Karpas-422 (cell line): ENCODE measurements at regions not wholly inside any gene's neighbourhood (a gene's known extent, or its start where the extent isn't known, plus 50 kb on each side); places are given as distances from the start of the nearest gene placed in this dataset.

Experiments used
- DNase-seq: peaks from one replicate; pipeline ENCODE4 v3.0.0-alpha.2; 2015
- H2AFZ ChIP-seq: fragments of 200-600 bp; sonication (generic); 2 replicates; pipeline ENCODE4 v1.6.1; 2014; ENCODE audit warnings: antibody characterized with exemption, low read length, mixed read lengths
- H3K27ac ChIP-seq: fragments of 200-600 bp; sonication (generic); 2 replicates; pipeline ENCODE4 v1.5.1; 2014; ENCODE audit warnings: mild to moderate bottlenecking, low read length, moderate library complexity
- H3K27me3 ChIP-seq: fragments of 200-600 bp; sonication (generic); 2 replicates; pipeline ENCODE4 v1.6.1; 2014; ENCODE audit warnings: low read length, mixed read lengths
- H3K36me3 ChIP-seq: fragments of 200-600 bp; sonication (generic); 2 replicates; pipeline ENCODE4 v1.6.1; 2014; ENCODE audit warnings: low read length, mixed read lengths; ENCODE audit not compliant: insufficient read depth
- H3K4me1 ChIP-seq: fragments of 200-600 bp; sonication (generic); 2 replicates; pipeline ENCODE4 v1.6.1; 2014; ENCODE audit warnings: mild to moderate bottlenecking, low read length, mixed read lengths
- H3K4me2 ChIP-seq: fragments of 200-600 bp; sonication (generic); 2 replicates; pipeline ENCODE4 v1.6.1; 2014; ENCODE audit warnings: low read length, low read depth, mild to moderate bottlenecking; ENCODE audit not compliant: poor library complexity, severe bottlenecking
- H3K4me3 ChIP-seq: fragments of 200-600 bp; sonication (generic); 2 replicates; pipeline ENCODE4 v1.5.1; 2014; ENCODE audit warnings: mild to moderate bottlenecking, antibody characterized with exemption, low read length, mixed read lengths
- H3K79me2 ChIP-seq: fragments of 200-600 bp; sonication (generic); 2 replicates; pipeline ENCODE4 v1.6.1; 2014; ENCODE audit warnings: mild to moderate bottlenecking, low read length, mixed read lengths
- H3K9ac ChIP-seq: fragments of 200-600 bp; sonication (generic); 2 replicates; pipeline ENCODE4 v1.6.0; 2014; ENCODE audit warnings: low read length
- H3K9me2 ChIP-seq: fragments of 200-600 bp; sonication (generic), shearing (Covaris generic); replicated peaks from 2 replicates; pipeline ENCODE4 v1.6.0; 2014; ENCODE audit warnings: mild to moderate bottlenecking, low read length, moderate library complexity; ENCODE audit not compliant: insufficient read depth
- H3K9me3 ChIP-seq: fragments of 300-700, 200-600 bp; sonication (generic); 2 replicates; pipeline ENCODE4 v1.6.1; 2014; ENCODE audit warnings: low read length, mixed read lengths
- H4K20me1 ChIP-seq: fragments of 200-600 bp; sonication (generic); 2 replicates; pipeline ENCODE4 v1.6.1; 2014; ENCODE audit warnings: mild to moderate bottlenecking, antibody characterized with exemption, low read length, low read depth; ENCODE audit not compliant: insufficient read depth

- no peak overlapping the region for H3K27ac ChIP-seq
- no peaks in the 10 kb centered on the region for H3K9me3 ChIP-seq
- H4K20me1 ChIP-seq, result no peaks in the 10 kb centered on the region
- no peaks in the 10 kb centered on the region for H3K36me3 ChIP-seq
- no peak overlapping the region for H2AFZ ChIP-seq
- H3K9ac ChIP-seq, result no peak overlapping the region
- no peak for DNase-seq
- no peaks in the 10 kb centered on the region for H3K4me1 ChIP-seq
- no peak overlapping the region for H3K4me2 ChIP-seq
- no peaks in the 10 kb centered on the region for H3K79me2 ChIP-seq
- H3K27me3 ChIP-seq, result no peaks in the 10 kb centered on the region
- no peaks in the 10 kb centered on the region for H3K9me2 ChIP-seq
- H3K4me3 ChIP-seq, result no peak overlapping the region
Measured at GRCh38 chr5:148012801-148013200, 51.0 kb upstream of the SPINK5 start.

GRCh38 chr5:148011398-148012137 lies 52.2 kb upstream of the SPINK5 start:
- Histone ChIP-seq H3K27me3 (no peaks in the 10 kb centered on the region), H3K27ac (no peak overlapping the region), H3K79me2 (no peaks in the 10 kb centered on the region), H3K36me3 (no peaks in the 10 kb centered on the region), H3K4me1 (no peaks in the 10 kb centered on the region), H3K4me2 (no peak overlapping the region), H2AFZ (no peak overlapping the region), H3K4me3 (no peak overlapping the region), H3K9me3 (no peaks in the 10 kb centered on the region), H3K9me2 (no peaks in the 10 kb centered on the region), H3K9ac (no peak overlapping the region), H4K20me1 (no peaks in the 10 kb centered on the region)
- no peak for DNase-seq

GRCh38 chr5:148005788-148006520 lies 57.8 kb upstream of the SPINK5 start:
- Histone ChIP-seq H3K4me1 (no peaks in the 10 kb centered on the region), H3K27ac (no peak overlapping the region), H3K27me3 (no peaks in the 10 kb centered on the region), H3K9me3 (peaks cover 9% of the 10 kb centered on the region; the same call in 1 of the 2 replicates), H3K9me2 (no peaks in the 10 kb centered on the region), H3K4me2 (no peak overlapping the region), H3K9ac (no peak overlapping the region), H3K79me2 (no peaks in the 10 kb centered on the region), H2AFZ (no peak overlapping the region), H3K4me3 (no peak overlapping the region), H4K20me1 (no peaks in the 10 kb centered on the region), H3K36me3 (no peaks in the 10 kb centered on the region)
- peak; percentile 72 for DNase-seq

GRCh38 chr5:148003226-148003625 lies 60.6 kb upstream of the SPINK5 start:
- Histone ChIP-seq H3K27ac (no peak overlapping the region), H3K79me2 (no peaks in the 10 kb centered on the region), H3K36me3 (no peaks in the 10 kb centered on the region), H3K4me2 (no peak overlapping the region), H3K27me3 (no peaks in the 10 kb centered on the region), H3K4me3 (no peak overlapping the region), H3K4me1 (no peaks in the 10 kb centered on the region), H4K20me1 (no peaks in the 10 kb centered on the region), H3K9me3 (peaks cover 9% of the 10 kb centered on the region; the same call in 1 of the 2 replicates), H2AFZ (no peak overlapping the region), H3K9ac (no peak overlapping the region), H3K9me2 (no peaks in the 10 kb centered on the region)
- DNase-seq, result no peak

GRCh38 chr5:148002451-148002850 lies 61.3 kb upstream of the SPINK5 start:
- H3K27me3 ChIP-seq, result no peaks in the 10 kb centered on the region
- DNase-seq, result no peak
- no peak overlapping the region for H3K27ac ChIP-seq
- H3K36me3 ChIP-seq, result no peaks in the 10 kb centered on the region
- no peak overlapping the region for H2AFZ ChIP-seq
- no peak overlapping the region for H3K4me2 ChIP-seq
- H4K20me1 ChIP-seq, result no peaks in the 10 kb centered on the region
- no peak overlapping the region for H3K9ac ChIP-seq
- no peaks in the 10 kb centered on the region for H3K9me2 ChIP-seq
- H3K79me2 ChIP-seq, result no peaks in the 10 kb centered on the region
- H3K4me3 ChIP-seq, result no peak overlapping the region
- peaks cover 9% of the 10 kb centered on the region; the same call in 1 of the 2 replicates for H3K9me3 ChIP-seq
- no peaks in the 10 kb centered on the region for H3K4me1 ChIP-seq

- H3K27me3 ChIP-seq, result no peaks in the 10 kb centered on the region
- DNase-seq, result no peak
Measured at GRCh38 chr5:148000036-148000435, 63.7 kb upstream of the SPINK5 start.

GRCh38 chr5:147998704-147999103 lies 65.1 kb upstream of the SPINK5 start:
- H3K9me3 ChIP-seq, result peaks cover 9% of the 10 kb centered on the region; the same call in 1 of the 2 replicates
- no peak overlapping the region for H2AFZ ChIP-seq
- H3K9ac ChIP-seq, result no peak overlapping the region
- H3K27me3 ChIP-seq, result no peaks in the 10 kb centered on the region
- DNase-seq, result no peak
- no peaks in the 10 kb centered on the region for H4K20me1 ChIP-seq
- H3K4me3 ChIP-seq, result no peak overlapping the region
- no peak overlapping the region for H3K4me2 ChIP-seq
- H3K4me1 ChIP-seq, result no peaks in the 10 kb centered on the region
- no peaks in the 10 kb centered on the region for H3K79me2 ChIP-seq
- H3K36me3 ChIP-seq, result no peaks in the 10 kb centered on the region
- no peaks in the 10 kb centered on the region for H3K9me2 ChIP-seq
- no peak overlapping the region for H3K27ac ChIP-seq

More at GRCh38 chr5:148000036-148000435, 63.7 kb upstream of the SPINK5 start:
- Histone ChIP-seq H3K9me3 (peaks cover 9% of the 10 kb centered on the region; the same call in 1 of the 2 replicates), H3K4me3 (no peak overlapping the region), H3K36me3 (no peaks in the 10 kb centered on the region), H3K9me2 (no peaks in the 10 kb centered on the region), H3K4me1 (no peaks in the 10 kb centered on the region), H3K9ac (no peak overlapping the region), H3K27ac (no peak overlapping the region), H4K20me1 (no peaks in the 10 kb centered on the region), H3K4me2 (no peak overlapping the region), H2AFZ (no peak overlapping the region), H3K79me2 (no peaks in the 10 kb centered on the region)

GRCh38 chr5:147997486-147997885 lies 66.3 kb upstream of the SPINK5 start:
- H3K9me3 ChIP-seq, result peaks cover 6% of the 10 kb centered on the region; the same call in 1 of the 2 replicates
- no peaks in the 10 kb centered on the region for H3K9me2 ChIP-seq
- no peak overlapping the region for H3K9ac ChIP-seq
- no peak overlapping the region for H3K4me2 ChIP-seq
- no peaks in the 10 kb centered on the region for H3K4me1 ChIP-seq
- no peaks in the 10 kb centered on the region for H3K79me2 ChIP-seq
- H3K4me3 ChIP-seq, result no peak overlapping the region
- no peaks in the 10 kb centered on the region for H4K20me1 ChIP-seq
- no peaks in the 10 kb centered on the region for H3K27me3 ChIP-seq
- no peaks in the 10 kb centered on the region for H3K36me3 ChIP-seq
- no peak overlapping the region for H3K27ac ChIP-seq
- no peak for DNase-seq
- no peak overlapping the region for H2AFZ ChIP-seq
